Activated effector memory CD4-positive, alpha-beta T cell treated with anti-CD3 and anti-CD28 coated beads, Interleukin-2, amount 50 U/mL, for 16 hours (primary cell): ENCODE measurements at regions not wholly inside any gene's neighbourhood (a gene's known extent, or its start where the extent isn't known, plus 50 kb on each side); places are given as distances from the start of the nearest gene placed in this dataset.

Experiments used
- DNase-seq: peaks from one replicate; pipeline ENCODE4 v3.0.0-alpha.2; 2020

GRCh38 chr18:75554644-75555185 is 127.2 kb upstream of the SMIM21 start:
- no peak for DNase-seq

GRCh38 chr18:75554176-75554575 is 126.7 kb upstream of the SMIM21 start:
- DNase-seq, result no peak

GRCh38 chr18:75553021-75553420 is 125.5 kb upstream of the SMIM21 start:
- DNase-seq, result no peak

- DNase-seq, result no peak
Observed at GRCh38 chr18:75551071-75551470, 123.6 kb upstream of the SMIM21 start.

GRCh38 chr18:75548353-75548905 is 120.9 kb upstream of the SMIM21 start:
- no peak for DNase-seq

- no peak for DNase-seq
Observed at GRCh38 chr18:75546964-75547363, 119.5 kb upstream of the SMIM21 start.

- DNase-seq, result no peak
Observed at GRCh38 chr18:75545189-75545588, 117.7 kb upstream of the SMIM21 start.

GRCh38 chr18:75544496-75544895 is 117.0 kb upstream of the SMIM21 start:
- no peak for DNase-seq

GRCh38 chr18:75544051-75544481 is 116.6 kb upstream of the SMIM21 start:
- no peak for DNase-seq

- no peak for DNase-seq
Observed at GRCh38 chr18:75538727-75539126, 111.2 kb upstream of the SMIM21 start.

GRCh38 chr18:75533950-75534349 is 106.4 kb upstream of the SMIM21 start:
- no peak for DNase-seq

GRCh38 chr18:75533209-75533608 is 105.7 kb upstream of the SMIM21 start:
- DNase-seq, result no peak

GRCh38 chr18:75531851-75532459 is 104.5 kb upstream of the SMIM21 start:
- DNase-seq, result no peak

- DNase-seq, result no peak
Observed at GRCh38 chr18:75531212-75531850, 103.8 kb upstream of the SMIM21 start.

GRCh38 chr18:75530566-75531211 is 103.2 kb upstream of the SMIM21 start:
- no peak for DNase-seq

- DNase-seq, result no peak
Observed at GRCh38 chr18:75530118-75530517, 102.6 kb upstream of the SMIM21 start.

GRCh38 chr18:75529394-75529793 is 101.9 kb upstream of the SMIM21 start:
- DNase-seq, result no peak

- no peak for DNase-seq
Observed at GRCh38 chr18:75527848-75528685, 100.6 kb upstream of the SMIM21 start.

- DNase-seq, result no peak
Observed at GRCh38 chr18:75526038-75526437, 98.5 kb upstream of the SMIM21 start.

- no peak for DNase-seq
Observed at GRCh38 chr18:75525331-75525730, 97.8 kb upstream of the SMIM21 start.

GRCh38 chr18:75524841-75525240 is 97.3 kb upstream of the SMIM21 start:
- DNase-seq, result no peak

- DNase-seq, result no peak
Observed at GRCh38 chr18:75524181-75524580, 96.7 kb upstream of the SMIM21 start.

GRCh38 chr18:75521816-75522215 is 94.3 kb upstream of the SMIM21 start:
- DNase-seq, result no peak
